WTC11 (cell line): ENCODE measurements at regions not wholly inside any gene's neighbourhood (a gene's known extent, or its start where the extent isn't known, plus 50 kb on each side); places are given as distances from the start of the nearest gene placed in this dataset.

ENCODE experiments used
- ATAC-seq: fragments of 200-7000 bp; cut with Tn5 transposase; 2 replicates; pipeline ENCODE4 v1.10.0; 2021; ENCODE audit warnings: mild to moderate bottlenecking, moderate library complexity
- CTCF ChIA-PET: fragments of 300-600 bp; sonication (Branson Sonifier 250); formaldehyde crosslinking; loops from one replicate; lab custom pipeline; 2021; ENCODE audit warnings: antibody characterized with exemption; lab: Charles Lee
- POLR2A ChIA-PET: fragments of 350-600 bp; sonication (Branson Sonifier 250); formaldehyde crosslinking; loops from one replicate; lab custom pipeline; 2021; ENCODE audit warnings: antibody characterized with exemption; lab: Charles Lee
- DNase-seq: peaks from one replicate; pipeline ENCODE4 v3.0.0; 2021; ENCODE audit warnings: low spot score
- H3K27ac Mint-ChIP-seq: 2 replicates; pipeline ENCODE4 v1.8.0; 2021; ENCODE audit warnings: mixed read lengths
- H3K27me3 Mint-ChIP-seq: 2 replicates; pipeline ENCODE4 v1.8.0; 2021; ENCODE audit warnings: low read depth, mild to moderate bottlenecking, moderate library complexity, mixed read lengths
- H3K36me3 Mint-ChIP-seq: 2 replicates; pipeline ENCODE4 v1.8.0; 2021; ENCODE audit warnings: mixed read lengths
- H3K4me1 Mint-ChIP-seq: 2 replicates; pipeline ENCODE4 v1.8.0; 2022; ENCODE audit warnings: mixed read lengths
- H3K4me3 Mint-ChIP-seq: 2 replicates; pipeline ENCODE4 v1.8.0; 2021; ENCODE audit warnings: mild to moderate bottlenecking, moderate library complexity, mixed read lengths
- H3K9me3 Mint-ChIP-seq: 2 replicates; pipeline ENCODE4 v1.8.0; 2021; ENCODE audit warnings: mixed read lengths
- ATF6 ChIP-seq: sonication (generic); formaldehyde crosslinking; IDR thresholded peaks from 2 replicates; pipeline ENCODE4 v1.8.1; 2023; ENCODE audit warnings: mild to moderate bottlenecking, missing genetic modification reagents
- CBFB ChIP-seq: sonication (generic); formaldehyde crosslinking; IDR thresholded peaks from 2 replicates; pipeline ENCODE4 v1.8.1; 2022; ENCODE audit warnings: mild to moderate bottlenecking, low read depth, missing genetic modification reagents
- CREM ChIP-seq: sonication (generic); formaldehyde crosslinking; IDR thresholded peaks from 2 replicates; pipeline ENCODE4 v1.8.1; 2022; ENCODE audit warnings: mild to moderate bottlenecking, missing genetic modification reagents, moderate library complexity
- CTCF ChIP-seq: fragments of 200-600 bp; IDR thresholded peaks from 2 replicates; pipeline ENCODE4 v1.8.0; 2022; ENCODE audit warnings: antibody characterized with exemption
- E2F1 ChIP-seq: sonication (generic); formaldehyde crosslinking; IDR thresholded peaks from 2 replicates; pipeline ENCODE4 v1.8.0; 2022; ENCODE audit warnings: mild to moderate bottlenecking, missing genetic modification reagents
- HMGA2 ChIP-seq: fragments of 250-450 bp; sonication (Bioruptor Pico); IDR thresholded peaks from 2 replicates; pipeline ENCODE4 v1.4.0; 2021; ENCODE audit warnings: mild to moderate bottlenecking, moderate library complexity
- JAZF1 ChIP-seq: fragments of 250-450 bp; sonication (Bioruptor Pico); IDR thresholded peaks from 2 replicates; pipeline ENCODE4 v1.9.0; 2021; ENCODE audit warnings: moderate library complexity, mild to moderate bottlenecking, inconsistent platforms
- MYBL2 ChIP-seq: sonication (generic); formaldehyde crosslinking; IDR thresholded peaks from 2 replicates; pipeline ENCODE4 v1.8.1; 2023; ENCODE audit warnings: mild to moderate bottlenecking, moderate library complexity, missing genetic modification reagents
- RORB ChIP-seq: fragments of 250-450 bp; sonication (Bioruptor Pico); IDR thresholded peaks from 2 replicates; pipeline ENCODE4 v1.9.0; 2021; ENCODE audit warnings: mild to moderate bottlenecking
- SMAD4 ChIP-seq: sonication (generic); formaldehyde crosslinking; IDR thresholded peaks from 2 replicates; pipeline ENCODE4 v1.8.0; 2022; ENCODE audit warnings: mild to moderate bottlenecking, missing genetic modification reagents
- SOX15 ChIP-seq: fragments of 250-450 bp; sonication (Bioruptor Pico); IDR thresholded peaks from 2 replicates; pipeline ENCODE4 v1.9.0; 2021; ENCODE audit warnings: mild to moderate bottlenecking
- USF2 ChIP-seq: sonication (generic); formaldehyde crosslinking; IDR thresholded peaks from 2 replicates; pipeline ENCODE4 v1.8.1; 2023; ENCODE audit warnings: mild to moderate bottlenecking, missing genetic modification reagents, moderate library complexity
- ZNF281 ChIP-seq: sonication (generic); formaldehyde crosslinking; IDR thresholded peaks from 2 replicates; pipeline ENCODE4 v1.8.0; 2023; ENCODE audit warnings: mild to moderate bottlenecking, missing genetic modification reagents
- ZNF317 ChIP-seq: sonication (generic); formaldehyde crosslinking; IDR thresholded peaks from 2 replicates; pipeline ENCODE4 v1.8.1; 2023; ENCODE audit warnings: low read depth, mild to moderate bottlenecking, moderate library complexity, missing genetic modification reagents, borderline replicate concordance
- ZNF671 ChIP-seq: fragments of 250-450 bp; sonication (Bioruptor Pico); IDR thresholded peaks from 2 replicates; pipeline ENCODE4 v1.8.0; 2021; ENCODE audit warnings: mild to moderate bottlenecking

- TF ChIP-seq E2F1 (CRISPR knock-in tag): no peak
- no peak for TF ChIP-seq CTCF
- TF ChIP-seq SOX15 (CRISPR knock-in tag): no peak
- no peak for TF ChIP-seq SMAD4 (CRISPR knock-in tag)
Measured at GRCh38 chrX:146160443-146161203, 343.0 kb downstream of the SLITRK2 start (continued).

GRCh38 chrX:146173742-146174141, 356.1 kb downstream of the SLITRK2 start:
- ChIA-PET POLR2A (no interaction called here), CTCF (no interaction called here)
- Mint-ChIP-seq H3K9me3 (peaks cover 54% of the 10 kb centered on the region), H3K27me3 (peaks cover 3% of the 10 kb centered on the region), H3K4me3 (no peak overlapping the region), H3K27ac (no peak overlapping the region), H3K36me3 (peaks cover 31% of the 10 kb centered on the region), H3K4me1 (no peaks in the 10 kb centered on the region)
- DNase-seq (no peak), ATAC-seq (no peak)
- TF ChIP-seq ZNF671 (CRISPR knock-in tag): no peak
- TF ChIP-seq ATF6: no peak
- TF ChIP-seq JAZF1: no peak
- no peak for TF ChIP-seq CBFB (CRISPR knock-in tag)

- Mint-ChIP-seq H3K27ac (no peak overlapping the region), H3K4me1 (no peaks in the 10 kb centered on the region)
- TF ChIP-seq ZNF317 (CRISPR knock-in tag): no peak
- no peak for TF ChIP-seq RORB (CRISPR knock-in tag)
- no peak for TF ChIP-seq USF2
- TF ChIP-seq ZNF281 (CRISPR knock-in tag): no peak
- no peak for TF ChIP-seq HMGA2 (CRISPR knock-in tag)
- no peak for TF ChIP-seq MYBL2 (CRISPR knock-in tag)
- no peak for TF ChIP-seq CREM
- TF ChIP-seq, all 79 proteins: peak for 0
- H3K4me3 Mint-ChIP-seq: no peak overlapping the region
- no peaks in the 10 kb centered on the region for H3K27me3 Mint-ChIP-seq
- peaks cover 58% of the 10 kb centered on the region for H3K9me3 Mint-ChIP-seq
- DNase-seq: no peak
- no peak for ATAC-seq
- ChIA-PET CTCF (no interaction called here), POLR2A (no interaction called here)
- H3K36me3 Mint-ChIP-seq: peaks cover 26% of the 10 kb centered on the region
Measured at GRCh38 chrX:146181858-146182257, 364.2 kb downstream of the SLITRK2 start.
